GM19463 (cell line): ENCODE measurements at regions not wholly inside any gene's neighbourhood (a gene's known extent, or its start where the extent isn't known, plus 50 kb on each side); places are given as distances from the start of the nearest gene placed in this dataset.

ENCODE experiments used
- ATAC-seq: cut with Tn5 transposase; IDR thresholded peaks from one replicate; pipeline ENCODE4 v1.9.1; 2021; ENCODE audit warnings: mild to moderate bottlenecking, moderate library complexity; ENCODE audit not compliant: unreplicated experiment

GRCh38 chr6:2384528-2384927, 139.1 kb upstream of the GMDS start:
- no peak for ATAC-seq

- no peak for ATAC-seq
These were observed 136.7 kb upstream of the GMDS start for GRCh38 chr6:2381872-2382661.

GRCh38 chr6:2378891-2379652, 133.7 kb upstream of the GMDS start:
- no peak for ATAC-seq

- no peak for ATAC-seq
These were observed 132.7 kb upstream of the GMDS start for GRCh38 chr6:2378046-2378657.

- ATAC-seq: no peak
These were observed 131.3 kb upstream of the GMDS start for GRCh38 chr6:2376429-2377355.

GRCh38 chr6:2375443-2375842, 130.0 kb upstream of the GMDS start:
- ATAC-seq: no peak

GRCh38 chr6:2369606-2370005, 124.2 kb upstream of the GMDS start:
- ATAC-seq: no peak

GRCh38 chr6:2363211-2363610, 117.8 kb upstream of the GMDS start:
- ATAC-seq: no peak

- no peak for ATAC-seq
These were observed 115.8 kb upstream of the GMDS start for GRCh38 chr6:2361195-2361594.

- ATAC-seq: no peak
These were observed 115.3 kb upstream of the GMDS start for GRCh38 chr6:2360716-2361115.

GRCh38 chr6:2360126-2360525, 114.7 kb upstream of the GMDS start:
- ATAC-seq: no peak

- no peak for ATAC-seq
These were observed 109.7 kb upstream of the GMDS start for GRCh38 chr6:2355150-2355549.

GRCh38 chr6:2354138-2354491, 108.7 kb upstream of the GMDS start:
- no peak for ATAC-seq

- no peak for ATAC-seq
These were observed 108.2 kb upstream of the GMDS start for GRCh38 chr6:2353412-2354137.

- ATAC-seq: no peak
These were observed 106.5 kb upstream of the GMDS start for GRCh38 chr6:2351807-2352431.

- ATAC-seq: no peak
These were observed 105.7 kb upstream of the GMDS start for GRCh38 chr6:2351090-2351489.

- no peak for ATAC-seq
These were observed 100.7 kb upstream of the GMDS start for GRCh38 chr6:2346078-2346477.

GRCh38 chr6:2344319-2344905, 99.0 kb upstream of the GMDS start:
- ATAC-seq: no peak

- ATAC-seq: no peak
These were observed 82.2 kb upstream of the GMDS start for GRCh38 chr6:2327591-2327990.
